ENCODE measurements at regions not wholly inside any gene's neighbourhood (a gene's known extent, or its start where the extent isn't known, plus 50 kb on each side); places are given as distances from the start of the nearest gene placed in this dataset.

DNA sequence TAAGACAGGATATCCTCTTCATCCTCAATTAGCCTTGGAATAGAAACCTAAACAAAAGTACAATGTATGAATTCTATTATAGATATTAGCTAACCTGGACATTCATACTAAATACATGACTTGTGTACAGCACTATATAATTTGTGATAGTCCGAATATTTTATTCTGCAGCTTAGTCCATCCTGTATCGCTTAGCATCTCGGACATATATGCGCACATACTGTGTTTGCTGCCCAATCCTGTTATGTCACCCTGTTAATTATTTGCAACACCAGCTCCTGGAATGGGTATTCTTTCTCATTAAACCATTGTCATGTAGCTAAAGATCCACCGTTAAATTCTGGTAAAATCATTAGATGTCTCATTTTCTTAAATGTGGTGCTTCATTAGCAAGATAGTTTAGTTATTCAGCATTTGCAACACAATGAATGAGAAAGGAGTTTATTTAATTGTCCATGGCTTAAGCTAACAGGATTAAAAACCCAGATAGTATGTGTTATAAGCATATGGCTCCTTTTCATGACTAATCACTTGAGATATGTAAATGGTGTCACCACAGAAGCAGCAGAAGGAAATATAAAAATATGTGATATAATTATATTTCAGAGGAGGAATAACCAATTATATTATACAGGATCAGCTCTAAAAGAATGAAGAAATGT, 156.0 kb upstream of the ARHGAP5 start (continued):
- TF ChIP-seq, protein P1, sequence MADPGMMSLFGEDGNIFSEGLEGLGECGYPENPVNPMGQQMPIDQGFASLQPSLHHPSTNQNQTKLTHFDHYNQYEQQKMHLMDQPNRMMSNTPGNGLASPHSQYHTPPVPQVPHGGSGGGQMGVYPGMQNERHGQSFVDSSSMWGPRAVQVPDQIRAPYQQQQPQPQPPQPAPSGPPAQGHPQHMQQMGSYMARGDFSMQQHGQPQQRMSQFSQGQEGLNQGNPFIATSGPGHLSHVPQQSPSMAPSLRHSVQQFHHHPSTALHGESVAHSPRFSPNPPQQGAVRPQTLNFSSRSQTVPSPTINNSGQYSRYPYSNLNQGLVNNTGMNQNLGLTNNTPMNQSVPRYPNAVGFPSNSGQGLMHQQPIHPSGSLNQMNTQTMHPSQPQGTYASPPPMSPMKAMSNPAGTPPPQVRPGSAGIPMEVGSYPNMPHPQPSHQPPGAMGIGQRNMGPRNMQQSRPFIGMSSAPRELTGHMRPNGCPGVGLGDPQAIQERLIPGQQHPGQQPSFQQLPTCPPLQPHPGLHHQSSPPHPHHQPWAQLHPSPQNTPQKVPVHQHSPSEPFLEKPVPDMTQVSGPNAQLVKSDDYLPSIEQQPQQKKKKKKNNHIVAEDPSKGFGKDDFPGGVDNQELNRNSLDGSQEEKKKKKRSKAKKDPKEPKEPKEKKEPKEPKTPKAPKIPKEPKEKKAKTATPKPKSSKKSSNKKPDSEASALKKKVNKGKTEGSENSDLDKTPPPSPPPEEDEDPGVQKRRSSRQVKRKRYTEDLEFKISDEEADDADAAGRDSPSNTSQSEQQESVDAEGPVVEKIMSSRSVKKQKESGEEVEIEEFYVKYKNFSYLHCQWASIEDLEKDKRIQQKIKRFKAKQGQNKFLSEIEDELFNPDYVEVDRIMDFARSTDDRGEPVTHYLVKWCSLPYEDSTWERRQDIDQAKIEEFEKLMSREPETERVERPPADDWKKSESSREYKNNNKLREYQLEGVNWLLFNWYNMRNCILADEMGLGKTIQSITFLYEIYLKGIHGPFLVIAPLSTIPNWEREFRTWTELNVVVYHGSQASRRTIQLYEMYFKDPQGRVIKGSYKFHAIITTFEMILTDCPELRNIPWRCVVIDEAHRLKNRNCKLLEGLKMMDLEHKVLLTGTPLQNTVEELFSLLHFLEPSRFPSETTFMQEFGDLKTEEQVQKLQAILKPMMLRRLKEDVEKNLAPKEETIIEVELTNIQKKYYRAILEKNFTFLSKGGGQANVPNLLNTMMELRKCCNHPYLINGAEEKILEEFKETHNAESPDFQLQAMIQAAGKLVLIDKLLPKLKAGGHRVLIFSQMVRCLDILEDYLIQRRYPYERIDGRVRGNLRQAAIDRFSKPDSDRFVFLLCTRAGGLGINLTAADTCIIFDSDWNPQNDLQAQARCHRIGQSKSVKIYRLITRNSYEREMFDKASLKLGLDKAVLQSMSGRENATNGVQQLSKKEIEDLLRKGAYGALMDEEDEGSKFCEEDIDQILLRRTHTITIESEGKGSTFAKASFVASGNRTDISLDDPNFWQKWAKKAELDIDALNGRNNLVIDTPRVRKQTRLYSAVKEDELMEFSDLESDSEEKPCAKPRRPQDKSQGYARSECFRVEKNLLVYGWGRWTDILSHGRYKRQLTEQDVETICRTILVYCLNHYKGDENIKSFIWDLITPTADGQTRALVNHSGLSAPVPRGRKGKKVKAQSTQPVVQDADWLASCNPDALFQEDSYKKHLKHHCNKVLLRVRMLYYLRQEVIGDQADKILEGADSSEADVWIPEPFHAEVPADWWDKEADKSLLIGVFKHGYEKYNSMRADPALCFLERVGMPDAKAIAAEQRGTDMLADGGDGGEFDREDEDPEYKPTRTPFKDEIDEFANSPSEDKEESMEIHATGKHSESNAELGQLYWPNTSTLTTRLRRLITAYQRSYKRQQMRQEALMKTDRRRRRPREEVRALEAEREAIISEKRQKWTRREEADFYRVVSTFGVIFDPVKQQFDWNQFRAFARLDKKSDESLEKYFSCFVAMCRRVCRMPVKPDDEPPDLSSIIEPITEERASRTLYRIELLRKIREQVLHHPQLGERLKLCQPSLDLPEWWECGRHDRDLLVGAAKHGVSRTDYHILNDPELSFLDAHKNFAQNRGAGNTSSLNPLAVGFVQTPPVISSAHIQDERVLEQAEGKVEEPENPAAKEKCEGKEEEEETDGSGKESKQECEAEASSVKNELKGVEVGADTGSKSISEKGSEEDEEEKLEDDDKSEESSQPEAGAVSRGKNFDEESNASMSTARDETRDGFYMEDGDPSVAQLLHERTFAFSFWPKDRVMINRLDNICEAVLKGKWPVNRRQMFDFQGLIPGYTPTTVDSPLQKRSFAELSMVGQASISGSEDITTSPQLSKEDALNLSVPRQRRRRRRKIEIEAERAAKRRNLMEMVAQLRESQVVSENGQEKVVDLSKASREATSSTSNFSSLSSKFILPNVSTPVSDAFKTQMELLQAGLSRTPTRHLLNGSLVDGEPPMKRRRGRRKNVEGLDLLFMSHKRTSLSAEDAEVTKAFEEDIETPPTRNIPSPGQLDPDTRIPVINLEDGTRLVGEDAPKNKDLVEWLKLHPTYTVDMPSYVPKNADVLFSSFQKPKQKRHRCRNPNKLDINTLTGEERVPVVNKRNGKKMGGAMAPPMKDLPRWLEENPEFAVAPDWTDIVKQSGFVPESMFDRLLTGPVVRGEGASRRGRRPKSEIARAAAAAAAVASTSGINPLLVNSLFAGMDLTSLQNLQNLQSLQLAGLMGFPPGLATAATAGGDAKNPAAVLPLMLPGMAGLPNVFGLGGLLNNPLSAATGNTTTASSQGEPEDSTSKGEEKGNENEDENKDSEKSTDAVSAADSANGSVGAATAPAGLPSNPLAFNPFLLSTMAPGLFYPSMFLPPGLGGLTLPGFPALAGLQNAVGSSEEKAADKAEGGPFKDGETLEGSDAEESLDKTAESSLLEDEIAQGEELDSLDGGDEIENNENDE (IDR thresholded peaks at IDR 0.05; ENCODE audit: insufficient replicate concordance, low read length): no peak
- no peak for TF ChIP-seq TBP (IDR thresholded peaks at IDR 0.05; ENCODE audit: low read depth, low read length)
- TF ChIP-seq TEAD4 (IDR thresholded peaks at IDR 0.05; ENCODE audit: low read depth, low read length): no peak
- TF ChIP-seq KDM1A (IDR thresholded peaks at IDR 0.05; ENCODE audit: borderline replicate concordance, low read length): no peak
- no peak for TF ChIP-seq CBX8 (IDR thresholded peaks at IDR 0.05; ENCODE audit: borderline replicate concordance, low read depth, low read length)

Data from H1 (cell line).